ENCODE measurements at regions not wholly inside any gene's neighbourhood (a gene's known extent, or its start where the extent isn't known, plus 50 kb on each side); places are given as distances from the start of the nearest gene placed in this dataset.

DNA sequence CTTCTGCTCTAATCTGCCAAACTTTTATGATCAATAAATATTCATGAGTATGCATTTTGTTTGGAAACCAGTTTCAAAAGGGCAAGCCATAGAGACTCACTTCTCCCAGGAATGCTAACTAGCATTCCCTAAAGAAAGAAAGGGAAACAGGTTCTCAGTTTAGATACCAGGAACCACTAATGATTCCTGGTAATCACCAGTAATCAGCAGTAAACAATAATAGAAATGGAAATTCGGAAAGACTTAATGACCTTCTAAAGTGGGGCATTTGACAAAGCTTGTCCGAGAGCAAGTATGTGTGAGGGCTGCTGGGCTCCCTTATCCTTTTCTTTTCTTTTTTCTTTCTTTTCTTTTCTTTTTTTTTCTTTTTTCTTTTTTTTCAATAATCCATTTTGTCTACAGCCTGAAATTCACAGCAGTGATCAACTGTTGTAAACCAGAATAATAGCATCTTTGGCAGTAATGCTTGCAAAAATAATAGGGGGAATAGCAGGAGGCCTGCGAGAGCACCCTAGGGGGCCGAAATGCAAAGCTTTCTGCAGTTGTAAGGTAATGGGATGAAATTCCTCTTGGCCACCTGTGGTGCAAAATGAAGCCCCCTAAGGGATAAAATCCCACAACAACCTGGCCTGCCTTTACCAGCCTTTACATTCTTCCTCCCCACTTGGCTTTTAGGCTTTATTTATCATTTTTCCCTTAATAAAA lies 253.2 kb downstream of the ZPLD1 start:
- Mint-ChIP-seq H3K4me3 (ENCODE audit: unreplicated experiment) (no peak overlapping the region), H3K27me3 (ENCODE audit: unreplicated experiment) (peaks cover 12% of the 10 kb centered on the region), H3K27ac (ENCODE audit: unreplicated experiment) (no peak overlapping the region)

DNA sequence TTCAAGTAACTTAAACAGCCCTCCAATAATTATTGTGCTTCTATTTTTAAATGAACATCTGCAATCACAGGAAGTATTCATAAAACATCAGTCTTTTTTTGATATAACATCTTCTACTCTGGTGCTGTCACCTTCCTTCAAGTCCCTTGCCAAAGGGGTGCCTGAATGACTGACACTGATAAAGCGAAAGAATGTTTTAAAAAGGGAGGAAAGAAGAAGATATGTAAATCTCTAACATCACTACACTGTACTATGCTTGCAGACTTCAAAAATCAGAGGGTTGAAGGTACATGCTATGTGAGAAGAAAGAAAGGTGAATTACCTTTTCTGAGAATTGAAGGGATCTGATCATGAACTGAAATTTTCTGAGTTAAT lies 253.7 kb downstream of the ZPLD1 start:
- Mint-ChIP-seq H3K27ac (ENCODE audit: unreplicated experiment) (no peak overlapping the region), H3K4me3 (ENCODE audit: unreplicated experiment) (no peak overlapping the region), H3K4me1 (ENCODE audit: unreplicated experiment) (no peaks in the 10 kb centered on the region), H3K27me3 (ENCODE audit: unreplicated experiment) (peaks cover 9% of the 10 kb centered on the region), H3K36me3 (ENCODE audit: unreplicated experiment) (no peaks in the 10 kb centered on the region), H3K9me3 (ENCODE audit: unreplicated experiment) (no peaks in the 10 kb centered on the region)
- TF ChIP-seq CTCF (IDR thresholded peaks at IDR 0.05) = no peak
- DNase-seq (ENCODE audit: extremely low spot score, unreplicated experiment) = no peak

More for the DNA sequence above, 253.2 kb downstream of the ZPLD1 start:
- Mint-ChIP-seq H3K36me3 (ENCODE audit: unreplicated experiment) (no peaks in the 10 kb centered on the region), H3K4me1 (ENCODE audit: unreplicated experiment) (no peaks in the 10 kb centered on the region), H3K9me3 (ENCODE audit: unreplicated experiment) (no peaks in the 10 kb centered on the region)
- no peak for DNase-seq (ENCODE audit: extremely low spot score, unreplicated experiment)
- TF ChIP-seq CTCF (IDR thresholded peaks at IDR 0.05) = no peak

DNA sequence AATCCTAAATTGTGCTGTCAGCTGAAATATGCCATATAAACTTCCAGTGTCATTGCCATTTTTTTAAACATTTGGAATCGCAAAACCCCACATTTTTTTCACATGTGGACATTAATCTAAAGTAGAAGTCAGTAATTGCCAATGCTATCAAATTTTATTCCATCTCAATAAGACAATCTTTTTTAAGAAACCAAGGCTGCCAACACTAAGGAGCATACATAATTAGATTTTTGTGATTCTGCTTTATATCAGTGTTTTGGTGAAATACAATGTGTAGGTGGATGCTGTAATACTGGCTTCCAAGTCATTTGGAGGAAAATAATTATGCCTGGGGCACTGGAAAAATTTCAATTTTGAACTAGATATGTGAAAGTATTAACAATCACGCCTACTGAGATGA lies 256.7 kb downstream of the ZPLD1 start:
- DNase-seq (ENCODE audit: extremely low spot score, unreplicated experiment) = no peak
- H3K27me3 Mint-ChIP-seq (ENCODE audit: unreplicated experiment) = peaks cover 4% of the 10 kb centered on the region
- no peaks in the 10 kb centered on the region for H3K4me1 Mint-ChIP-seq (ENCODE audit: unreplicated experiment)
- no peaks in the 10 kb centered on the region for H3K36me3 Mint-ChIP-seq (ENCODE audit: unreplicated experiment)
- H3K27ac Mint-ChIP-seq (ENCODE audit: unreplicated experiment) = no peak overlapping the region
- no peak for TF ChIP-seq CTCF (IDR thresholded peaks at IDR 0.05)
- H3K4me3 Mint-ChIP-seq (ENCODE audit: unreplicated experiment) = no peak overlapping the region
- no peaks in the 10 kb centered on the region for H3K9me3 Mint-ChIP-seq (ENCODE audit: unreplicated experiment)

DNA sequence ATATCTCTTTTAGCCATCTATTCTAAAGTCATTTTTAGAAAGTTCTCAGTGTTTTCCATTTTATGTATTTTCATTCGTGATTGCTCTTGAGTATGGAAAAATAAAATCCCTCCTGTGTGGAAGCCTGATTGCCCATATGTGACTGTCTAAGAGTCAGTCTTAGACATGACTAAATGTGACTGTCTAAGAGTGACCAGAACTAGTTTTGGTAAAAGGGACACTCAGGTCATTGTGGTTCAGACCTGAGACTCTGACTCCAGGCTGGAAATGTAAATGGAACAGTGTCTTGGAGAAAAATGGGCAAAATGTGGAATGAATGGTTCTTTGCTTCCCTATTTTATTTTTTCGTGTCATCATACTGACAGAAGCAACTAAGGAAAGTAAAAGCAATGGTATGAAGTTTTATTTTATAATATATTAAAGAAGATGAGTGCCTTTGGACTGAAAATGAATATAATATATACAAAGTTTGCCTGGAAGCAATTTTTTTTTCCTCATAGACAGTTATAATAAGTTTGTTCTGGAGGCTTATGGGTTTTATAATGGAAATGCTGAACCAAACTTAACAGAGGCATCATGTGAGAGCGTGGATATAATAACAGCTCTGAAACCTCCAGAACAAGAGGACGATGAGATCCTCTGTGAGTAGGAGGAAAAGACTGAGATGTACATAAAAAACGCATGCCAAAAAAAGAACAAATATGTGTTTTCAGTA lies 264.4 kb downstream of the ZPLD1 start:
- Mint-ChIP-seq H3K27ac (ENCODE audit: unreplicated experiment) (no peak overlapping the region), H3K36me3 (ENCODE audit: unreplicated experiment) (no peaks in the 10 kb centered on the region), H3K9me3 (ENCODE audit: unreplicated experiment) (no peaks in the 10 kb centered on the region), H3K4me1 (ENCODE audit: unreplicated experiment) (no peaks in the 10 kb centered on the region), H3K27me3 (ENCODE audit: unreplicated experiment) (no peaks in the 10 kb centered on the region), H3K4me3 (ENCODE audit: unreplicated experiment) (no peak overlapping the region)
- no peak for DNase-seq (ENCODE audit: extremely low spot score, unreplicated experiment)
- TF ChIP-seq CTCF (IDR thresholded peaks at IDR 0.05) = no peak

- Mint-ChIP-seq H3K27ac (ENCODE audit: unreplicated experiment) (no peak overlapping the region), H3K36me3 (ENCODE audit: unreplicated experiment) (no peaks in the 10 kb centered on the region), H3K9me3 (ENCODE audit: unreplicated experiment) (no peaks in the 10 kb centered on the region), H3K4me1 (ENCODE audit: unreplicated experiment) (no peaks in the 10 kb centered on the region), H3K4me3 (ENCODE audit: unreplicated experiment) (no peak overlapping the region), H3K27me3 (ENCODE audit: unreplicated experiment) (no peaks in the 10 kb centered on the region)
- DNase-seq (ENCODE audit: extremely low spot score, unreplicated experiment) = no peak
- no peak for TF ChIP-seq CTCF (IDR thresholded peaks at IDR 0.05)
These were observed 265.0 kb downstream of the ZPLD1 start for GRCh38 chr3:102699819-102700140.
